Stimulated activated CD8-positive, alpha-beta memory T cell treated with anti-CD3 and anti-CD28 coated beads, Interleukin-15, amount 100 ng/mL, for 24 hours (primary cell): ENCODE measurements at regions not wholly inside any gene's neighbourhood (a gene's known extent, or its start where the extent isn't known, plus 50 kb on each side); places are given as distances from the start of the nearest gene placed in this dataset.

ENCODE experiments used
- DNase-seq: peaks from one replicate; pipeline ENCODE4 v3.0.0-alpha.2; 2020; ENCODE audit warnings: low read depth

DNA sequence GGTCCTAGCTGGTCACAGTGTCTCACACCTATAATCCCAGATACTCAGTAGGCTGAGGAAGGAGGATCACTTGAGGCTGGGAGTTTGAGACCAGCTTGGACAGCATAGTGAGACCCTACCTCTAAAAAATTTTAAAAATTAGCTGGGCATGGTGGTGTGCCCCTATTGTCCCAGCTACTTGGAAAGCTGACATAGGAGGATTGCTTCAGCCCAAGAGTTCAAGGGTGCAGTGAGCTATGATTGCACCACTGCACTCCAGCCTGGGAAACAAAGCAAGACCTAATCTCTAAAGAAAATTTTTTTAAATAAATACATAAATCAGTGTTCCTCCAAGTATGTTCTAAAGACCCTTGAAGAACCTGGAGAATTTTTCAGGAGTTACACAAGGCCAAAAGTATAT lies 50.6 kb upstream of the GNAO1 start:
- no peak for DNase-seq

- DNase-seq = no peak
These were observed 54.0 kb upstream of the GNAO1 start for GRCh38 chr16:56137269-56137668.

- DNase-seq = no peak
These were observed 55.0 kb upstream of the GNAO1 start for GRCh38 chr16:56136256-56136655.

DNA sequence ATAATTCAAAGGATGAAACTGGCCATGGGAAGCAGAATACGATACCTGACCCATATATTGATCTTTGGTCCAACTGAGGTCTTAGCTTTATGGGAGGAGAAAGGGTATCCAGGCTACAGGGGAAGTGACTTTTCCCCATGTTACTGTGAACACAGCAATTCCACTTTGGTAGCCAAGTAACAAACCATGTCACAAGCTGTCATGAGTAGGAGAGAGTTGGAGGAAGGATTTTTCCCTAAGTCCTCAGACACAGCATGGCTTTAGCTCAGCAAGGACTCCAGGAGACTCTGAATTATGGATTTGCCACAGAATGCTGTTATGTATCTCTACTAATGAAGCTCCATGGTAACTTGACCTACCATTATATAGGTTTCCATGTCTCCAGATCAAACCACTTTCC lies 56.5 kb upstream of the GNAO1 start:
- DNase-seq = no peak

DNA sequence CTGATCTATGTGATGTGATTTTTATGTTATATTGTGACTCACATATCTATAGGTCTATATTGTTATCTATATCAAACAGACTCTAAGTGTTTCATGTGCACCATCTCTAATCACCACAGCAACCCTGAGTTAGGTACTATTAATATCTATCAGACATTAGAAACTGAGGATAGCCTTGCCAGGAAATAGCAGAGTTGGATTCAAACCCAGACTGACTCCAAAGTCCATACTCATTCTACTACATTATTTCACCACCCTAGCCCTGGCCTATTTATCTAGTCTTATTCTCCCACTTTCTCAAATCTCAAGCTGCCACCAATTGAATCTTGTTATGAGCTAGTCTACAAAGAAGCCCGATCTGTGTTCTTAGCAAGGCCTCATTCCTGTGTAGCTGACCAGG lies 65.4 kb upstream of the GNAO1 start:
- no peak for DNase-seq

DNA sequence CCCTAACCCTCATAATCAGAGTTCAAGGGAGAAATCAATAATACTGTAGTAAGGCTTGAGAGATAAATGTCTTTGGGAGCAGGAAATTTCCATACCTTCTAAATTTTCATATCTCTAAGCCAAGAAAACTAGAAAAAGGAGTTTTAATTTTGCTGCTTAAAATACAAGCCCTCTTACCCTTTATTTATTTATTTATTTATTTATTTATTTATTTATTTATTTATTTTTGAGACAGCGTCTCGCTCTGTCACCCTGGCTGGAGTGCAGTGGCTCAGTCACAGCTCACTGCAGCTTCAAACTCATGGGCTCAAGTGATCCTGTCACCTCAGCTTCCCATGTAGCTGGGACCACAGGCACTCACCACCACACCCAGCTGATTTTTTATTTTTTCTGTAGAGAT lies 69.0 kb upstream of the GNAO1 start:
- DNase-seq = no peak

DNA sequence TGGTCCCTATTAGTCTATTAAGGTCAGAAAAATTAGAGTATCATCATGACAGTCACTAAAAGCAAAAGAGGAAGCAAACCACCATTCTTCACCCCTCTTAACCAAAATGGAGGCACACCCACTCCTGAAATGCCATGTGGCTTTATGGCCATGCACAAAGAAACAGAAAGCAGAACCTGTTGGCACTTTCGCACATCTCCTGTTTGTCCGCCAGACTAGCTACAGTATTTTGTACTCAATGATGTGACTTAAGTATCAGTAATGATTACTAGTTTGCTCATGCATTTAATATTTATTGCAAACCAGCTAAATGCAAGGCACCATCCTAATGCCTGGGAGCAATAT lies 70.2 kb upstream of the GNAO1 start:
- DNase-seq = no peak

- no peak for DNase-seq
These were observed 70.7 kb upstream of the GNAO1 start for GRCh38 chr16:56120447-56121155.

DNA sequence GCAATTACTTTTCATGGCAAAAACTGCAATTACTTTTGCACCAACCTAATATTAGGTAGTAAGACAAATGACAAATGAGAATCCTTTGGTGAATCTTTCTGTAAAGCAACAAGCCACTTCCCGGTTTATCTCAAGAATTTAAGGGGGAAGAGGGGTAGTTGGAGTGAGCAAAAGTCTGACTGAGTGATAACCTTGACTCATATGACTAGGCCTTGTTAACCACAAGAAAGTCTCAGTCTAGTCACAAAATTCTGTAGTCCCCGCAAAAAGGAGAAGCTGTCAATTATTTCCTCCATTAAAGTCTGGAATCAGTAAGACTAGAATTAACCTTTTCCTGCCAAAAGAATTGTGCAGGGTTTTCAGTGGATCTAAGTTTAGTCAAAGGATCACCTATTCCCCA lies 72.2 kb upstream of the GNAO1 start:
- no peak for DNase-seq

DNA sequence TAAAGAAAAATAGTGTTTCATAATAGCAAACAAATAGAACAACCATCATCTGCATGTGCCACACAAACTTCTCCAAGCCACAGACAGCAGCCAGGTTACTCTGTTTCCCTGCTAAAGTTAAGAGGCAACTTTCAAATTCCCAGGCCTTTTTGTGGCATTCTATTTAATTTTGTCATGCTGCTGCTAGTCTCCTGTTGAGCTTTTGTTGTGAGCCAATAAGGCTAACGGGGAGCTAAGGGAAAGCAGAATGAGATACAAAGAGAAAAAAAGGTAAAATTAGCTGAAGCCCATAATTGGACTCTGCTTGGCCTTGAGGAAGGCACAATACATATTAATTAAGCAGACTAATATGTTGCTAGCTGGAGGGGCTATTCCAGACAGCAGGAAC lies 74.7 kb upstream of the GNAO1 start:
- DNase-seq = no peak

DNA sequence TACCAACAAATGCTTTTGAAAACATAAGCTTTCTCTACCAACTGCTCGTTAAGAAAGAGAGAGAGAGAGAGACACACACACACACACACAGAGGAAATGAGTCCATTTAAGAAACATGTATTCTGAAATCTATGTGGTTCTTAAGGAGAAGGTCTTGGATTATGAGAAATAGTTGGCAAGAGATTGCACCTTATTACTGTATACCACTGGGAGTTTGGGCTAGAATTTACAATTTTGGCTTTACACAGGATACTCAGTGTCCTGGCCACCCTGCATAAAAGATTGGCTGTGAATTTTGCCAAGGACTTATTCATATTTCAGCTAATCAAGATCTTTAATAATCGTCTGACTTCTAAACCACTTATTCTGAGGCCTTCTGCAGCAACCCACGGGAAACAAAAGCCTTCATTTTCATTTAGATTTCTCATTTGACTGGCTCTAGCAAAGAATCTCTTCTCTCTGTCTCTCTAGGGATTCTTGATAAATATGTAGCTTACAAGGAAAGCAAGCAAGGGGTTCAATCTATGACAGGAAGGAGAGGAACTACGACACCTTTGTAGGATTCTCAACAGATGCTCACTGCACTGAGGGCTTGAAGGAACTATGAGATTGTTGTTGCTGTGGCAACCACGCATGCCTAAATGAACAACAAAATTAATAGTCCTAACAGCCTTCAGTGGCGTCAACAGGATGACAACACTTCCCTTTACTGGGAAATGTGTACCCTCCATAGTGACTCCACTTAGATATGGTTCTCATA lies 75.3 kb upstream of the GNAO1 start:
- no peak for DNase-seq

DNA sequence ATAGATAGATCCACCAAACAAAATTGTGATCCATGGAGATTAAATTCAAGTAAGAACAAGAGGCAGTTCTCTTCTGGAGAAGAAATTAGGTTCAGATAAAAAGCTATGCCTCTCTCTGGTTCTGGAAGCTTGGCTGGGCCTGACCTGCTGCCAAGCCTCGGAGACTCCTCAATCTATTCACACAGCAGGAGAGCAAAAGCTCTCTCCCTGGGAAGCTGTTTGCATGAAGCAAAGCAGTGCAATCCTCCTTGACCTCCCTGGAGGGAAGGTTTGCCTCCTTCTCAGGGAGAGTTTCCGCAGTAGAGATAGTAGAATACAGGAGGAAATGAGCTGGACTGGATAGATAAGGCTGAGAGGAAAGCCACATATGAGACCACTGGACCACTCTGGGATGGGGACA lies 78.1 kb upstream of the GNAO1 start:
- DNase-seq = no peak

- no peak for DNase-seq
These were observed 80.2 kb upstream of the GNAO1 start for GRCh38 chr16:56111100-56111499.

- DNase-seq = no peak
These were observed 81.3 kb upstream of the GNAO1 start for GRCh38 chr16:56109994-56110393.

DNA sequence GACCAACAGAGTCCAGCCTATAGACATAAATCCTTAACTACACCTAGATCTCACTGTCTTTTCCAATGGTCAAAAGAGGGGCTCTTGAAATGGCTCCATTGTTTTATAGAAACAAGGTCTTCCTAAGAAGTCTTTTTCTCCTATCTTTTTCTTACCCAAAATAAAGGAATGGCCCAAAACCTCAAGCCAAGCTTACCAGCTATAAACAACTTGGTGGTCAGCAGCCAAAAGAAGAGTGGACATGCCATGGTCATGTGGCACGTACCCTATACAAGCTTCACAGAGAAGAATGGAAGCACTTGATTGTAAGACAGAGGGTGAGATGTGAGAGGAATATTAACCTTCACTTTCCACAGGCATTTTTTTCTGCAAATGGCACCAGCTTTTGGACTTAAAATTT lies 82.1 kb upstream of the GNAO1 start:
- DNase-seq = no peak

DNA sequence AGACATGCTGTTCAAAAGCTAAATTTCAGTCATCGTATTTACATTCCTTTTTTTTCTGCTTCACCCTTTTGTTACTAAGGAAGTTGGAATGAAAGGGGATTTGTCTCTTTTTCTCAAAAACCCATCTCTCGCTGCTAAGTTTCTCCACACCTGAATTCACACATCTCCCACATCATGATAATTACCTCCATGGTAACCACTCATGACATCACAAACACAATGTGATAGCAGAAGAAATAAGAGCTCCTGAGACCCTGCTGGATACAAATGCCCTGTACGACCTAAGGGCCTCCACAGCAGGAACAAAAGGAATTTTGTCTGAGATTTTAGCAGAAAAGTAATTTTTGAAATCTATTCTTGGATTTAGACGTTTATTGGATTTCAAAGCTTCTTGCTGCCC lies 82.6 kb upstream of the GNAO1 start:
- DNase-seq = no peak

- DNase-seq = no peak
These were observed 83.2 kb upstream of the GNAO1 start for GRCh38 chr16:56108056-56108471.

GRCh38 chr16:56106527-56106926 lies 84.8 kb upstream of the GNAO1 start:
- DNase-seq = no peak

GRCh38 chr16:56102906-56103305 lies 88.4 kb upstream of the GNAO1 start:
- DNase-seq = no peak

DNA sequence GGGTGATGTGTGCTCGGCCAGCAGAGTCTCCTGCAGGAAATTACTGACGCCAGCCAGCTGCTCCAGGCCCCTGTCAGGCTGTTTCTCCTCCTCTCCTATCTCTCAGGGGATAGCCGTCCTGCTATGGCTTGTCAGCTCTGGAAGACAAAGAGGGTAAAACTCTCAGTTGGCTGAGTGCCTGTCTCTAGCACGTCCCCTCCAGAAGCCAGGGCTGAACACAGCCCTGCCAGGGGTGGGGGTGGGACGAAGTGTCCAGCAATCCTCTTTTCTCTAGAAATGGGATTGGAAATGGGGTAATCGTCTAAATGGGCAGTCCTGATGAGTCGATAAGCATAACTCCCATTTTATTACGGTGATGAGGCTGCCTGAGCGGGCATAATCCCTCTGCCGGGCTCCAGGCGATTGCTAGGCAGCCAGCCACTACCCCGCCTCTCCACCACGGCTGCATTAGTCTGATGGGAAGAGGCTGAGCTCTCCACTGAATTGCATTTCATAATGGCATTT lies 89.1 kb upstream of the GNAO1 start:
- no peak for DNase-seq

- DNase-seq = no peak
These were observed 89.8 kb upstream of the GNAO1 start for GRCh38 chr16:56101480-56101879.

DNA sequence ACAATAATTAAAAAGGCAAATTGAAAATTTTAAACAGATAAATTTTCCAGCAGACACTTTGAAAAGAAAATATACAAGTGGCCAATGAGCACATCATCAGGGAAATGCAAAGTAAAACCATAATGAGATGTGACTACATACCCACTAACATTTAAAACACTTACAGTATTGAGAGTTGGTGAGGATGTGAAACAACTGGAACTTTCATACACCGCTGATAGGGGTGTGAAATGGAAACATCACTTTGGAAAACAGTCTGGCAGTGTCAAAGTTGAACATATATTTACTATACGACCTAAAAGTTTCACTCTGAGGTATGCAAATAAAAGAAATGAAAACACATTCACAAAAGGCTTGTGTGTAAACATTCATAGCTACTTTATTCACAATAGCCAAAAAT lies 94.0 kb upstream of the GNAO1 start:
- no peak for DNase-seq

GRCh38 chr16:56094231-56094630 lies 97.1 kb upstream of the GNAO1 start:
- no peak for DNase-seq

DNA sequence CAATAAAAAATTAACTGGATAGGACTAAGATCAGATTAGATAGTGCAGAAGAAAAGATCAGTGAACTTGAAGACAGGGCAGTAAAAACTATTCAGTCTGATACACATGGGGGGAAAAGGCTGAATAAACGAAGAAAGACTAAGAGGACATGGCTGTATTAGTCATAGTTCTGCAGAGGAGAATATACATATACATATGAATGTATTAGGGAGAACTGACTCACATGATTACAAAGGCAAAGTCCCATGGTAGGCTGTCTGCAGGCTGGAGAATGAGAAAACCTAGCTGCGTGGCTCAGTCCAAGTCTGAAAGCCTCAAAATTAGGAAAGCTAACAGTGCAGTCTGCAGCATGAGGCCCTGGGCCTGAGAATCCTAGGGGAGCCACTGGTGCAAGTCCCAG lies 98.2 kb upstream of the GNAO1 start:
- DNase-seq = no peak
